HG03575 (cell line): ENCODE measurements at regions not wholly inside any gene's neighbourhood (a gene's known extent, or its start where the extent isn't known, plus 50 kb on each side); places are given as distances from the start of the nearest gene placed in this dataset.

ENCODE experiments used
- ATAC-seq: cut with Tn5 transposase; IDR thresholded peaks from one replicate; pipeline ENCODE4 v1.9.1; 2021; ENCODE audit not compliant: unreplicated experiment, insufficient number of reproducible peaks, low FRiP score; ENCODE audit errors: extremely low read depth

GRCh38 chr11:15509082-15509481 is 394.4 kb downstream of the INSC start:
- ATAC-seq, result no peak

- ATAC-seq, result no peak
Measured at GRCh38 chr11:15519124-15519791, 404.5 kb downstream of the INSC start.

GRCh38 chr11:15519911-15520310 is 405.2 kb downstream of the INSC start:
- no peak for ATAC-seq

DNA sequence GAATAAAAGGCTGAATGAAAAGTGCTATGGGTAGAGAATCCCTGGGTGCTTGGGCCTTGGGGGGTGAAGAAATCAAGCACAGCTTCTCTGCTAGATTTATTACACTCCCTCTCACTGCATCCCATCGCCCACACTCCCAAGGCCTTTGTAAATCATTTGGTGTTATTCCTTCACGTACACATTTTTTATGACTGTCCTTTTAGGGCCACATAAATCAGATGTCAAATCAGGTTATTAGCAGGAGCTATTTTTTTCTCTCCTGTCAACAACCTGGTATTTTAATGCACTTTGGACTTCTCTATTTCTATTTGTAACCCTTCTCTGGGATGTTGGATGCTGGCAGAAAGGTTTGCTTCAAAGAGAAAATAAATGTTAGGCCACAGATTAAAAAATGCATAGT is 408.8 kb downstream of the INSC start:
- no peak for ATAC-seq

GRCh38 chr11:15525582-15525981 is 410.9 kb downstream of the INSC start:
- no peak for ATAC-seq

DNA sequence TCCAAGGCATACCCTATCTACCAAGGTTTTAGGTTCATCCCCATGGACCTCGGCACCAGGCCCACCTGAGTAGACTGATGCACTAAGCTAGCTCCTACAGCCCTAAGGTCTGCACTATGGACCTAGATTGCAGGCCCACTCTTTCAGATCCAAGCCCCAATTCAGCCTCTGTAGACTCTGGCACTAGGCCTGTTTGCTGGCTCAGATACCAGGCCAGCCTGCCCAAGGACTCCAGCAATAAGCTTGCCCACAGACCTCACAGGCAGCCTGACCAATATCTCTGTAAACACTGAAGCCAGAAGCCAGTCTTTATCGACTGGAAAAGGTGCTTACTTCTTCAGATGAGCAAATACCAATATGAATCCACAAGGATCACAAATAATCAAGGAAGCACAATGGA is 411.3 kb downstream of the INSC start:
- ATAC-seq, result no peak

DNA sequence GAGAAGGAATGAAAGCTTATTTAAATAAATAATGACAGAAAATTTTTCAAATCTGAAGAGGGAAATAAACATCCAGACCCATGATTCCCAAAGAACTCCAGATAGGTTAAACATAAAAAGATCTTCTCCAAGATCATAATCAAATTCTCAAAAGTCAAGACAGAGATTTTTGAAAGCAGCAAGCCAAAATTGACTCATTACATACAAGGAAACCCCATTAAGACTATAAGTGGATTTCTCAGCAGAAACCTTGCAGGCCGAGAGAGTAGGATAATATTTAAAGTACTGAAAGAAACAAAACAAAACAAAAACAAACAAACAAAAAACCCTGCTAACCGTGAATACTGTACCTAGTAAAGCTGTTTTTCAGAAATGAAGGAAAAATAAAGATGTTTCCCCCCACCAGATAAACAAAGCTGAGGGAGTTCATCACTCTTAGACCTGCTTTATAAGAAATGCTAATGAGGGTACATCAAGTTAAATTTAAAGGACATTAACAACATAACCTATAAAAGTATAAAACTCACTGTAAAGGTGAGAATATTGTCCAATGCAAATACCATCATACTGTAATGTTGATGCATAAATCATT is 412.2 kb downstream of the INSC start:
- ATAC-seq, result no peak

DNA sequence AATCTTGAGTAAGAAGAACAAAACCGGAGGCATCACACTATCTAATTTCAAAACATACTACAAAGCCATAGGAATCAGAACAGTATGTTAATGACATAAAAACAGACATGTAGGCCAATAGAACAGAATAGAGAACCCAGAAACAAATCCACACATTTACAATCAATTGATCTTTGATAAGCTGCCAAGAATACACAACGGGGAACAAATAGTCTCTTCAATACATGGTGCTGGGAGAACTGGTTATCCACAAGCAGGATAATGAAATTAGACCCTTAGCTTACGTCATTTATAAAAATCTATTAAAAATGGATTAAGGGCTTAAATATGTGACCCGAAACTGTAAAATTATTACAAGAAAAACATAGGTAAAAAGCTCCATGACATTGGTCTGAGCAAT is 417.7 kb downstream of the INSC start:
- no peak for ATAC-seq

DNA sequence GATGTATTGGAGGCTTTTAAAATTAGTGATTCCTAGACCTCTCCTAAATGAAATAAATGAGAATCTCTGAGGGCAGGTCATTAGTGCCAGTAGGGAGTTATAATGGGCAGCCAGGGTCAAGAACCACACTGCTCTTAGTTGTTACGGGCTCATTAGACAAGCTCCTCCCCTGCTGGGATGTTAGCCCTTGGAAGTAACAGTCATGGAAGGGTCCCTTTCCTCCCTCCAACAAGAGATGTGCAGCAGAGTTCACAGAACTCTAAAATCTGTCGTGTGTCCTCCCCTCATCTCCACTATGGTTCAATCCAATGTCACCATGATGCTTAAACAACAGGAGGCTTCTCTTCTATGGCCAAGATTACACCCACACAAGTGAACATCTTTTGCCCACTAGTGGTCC is 419.5 kb downstream of the INSC start:
- ATAC-seq, result no peak

DNA sequence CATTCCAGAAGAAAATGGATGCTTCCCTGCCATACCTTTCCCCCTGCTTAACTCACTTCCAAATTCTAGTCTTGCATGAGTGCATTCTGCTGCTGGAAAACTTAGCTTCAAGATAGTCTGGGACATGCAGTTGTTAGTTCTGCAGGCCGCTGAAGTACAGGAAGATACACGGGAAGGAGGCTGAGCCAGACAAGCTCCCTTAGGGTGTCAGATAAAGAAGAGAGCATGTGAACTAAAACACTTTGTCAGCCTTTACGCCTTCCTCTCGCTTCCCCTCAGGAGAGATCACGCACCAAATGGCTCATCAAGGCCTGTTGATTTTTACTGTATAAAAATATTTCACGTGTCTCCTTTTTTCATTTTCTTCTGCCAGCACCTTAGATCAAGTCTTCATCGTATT is 420.7 kb downstream of the INSC start:
- no peak for ATAC-seq

DNA sequence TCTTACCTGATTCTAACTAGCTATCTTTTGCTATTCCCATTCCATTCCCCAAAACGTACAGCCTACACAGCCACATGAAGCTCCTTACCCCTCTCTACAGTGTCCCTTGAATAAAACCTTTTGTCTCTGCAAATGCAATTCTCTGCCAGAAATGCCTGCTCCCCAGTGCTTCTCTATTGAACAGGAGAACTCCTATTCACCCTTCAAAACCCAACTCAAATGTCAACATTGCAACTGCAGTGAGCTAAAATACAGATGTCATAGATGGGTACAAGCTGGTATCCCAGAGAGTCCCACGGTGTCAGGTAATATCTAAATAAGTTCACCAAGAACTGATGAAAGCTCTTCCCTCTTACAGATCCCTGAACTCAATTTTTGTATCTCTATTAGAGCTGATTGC is 421.7 kb downstream of the INSC start:
- no peak for ATAC-seq

GRCh38 chr11:15539645-15540044 is 424.9 kb downstream of the INSC start:
- no peak for ATAC-seq

- no peak for ATAC-seq
Measured at GRCh38 chr11:15541079-15541478, 426.4 kb downstream of the INSC start.

DNA sequence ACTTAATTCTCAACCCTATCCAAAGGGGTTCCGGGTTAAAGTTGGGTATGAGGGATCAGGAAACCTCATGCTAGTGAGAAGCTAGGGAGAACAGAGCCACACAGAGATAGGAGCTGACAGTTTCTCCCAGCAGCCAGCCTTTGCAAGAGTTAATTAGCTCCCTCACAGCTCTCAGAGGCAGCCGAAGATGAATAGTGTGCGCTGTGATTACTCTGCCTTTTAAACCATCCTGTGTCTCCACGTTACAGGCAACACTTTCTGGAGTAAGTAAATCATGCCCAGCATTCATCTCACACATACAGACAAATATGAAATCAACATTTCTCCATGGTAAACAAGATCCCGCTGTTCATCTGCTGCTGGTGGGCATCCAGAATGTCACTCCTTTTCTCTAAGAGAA is 429.6 kb downstream of the INSC start:
- no peak for ATAC-seq

- ATAC-seq, result no peak
Measured at GRCh38 chr11:15547685-15548084, 433.0 kb downstream of the INSC start.

DNA sequence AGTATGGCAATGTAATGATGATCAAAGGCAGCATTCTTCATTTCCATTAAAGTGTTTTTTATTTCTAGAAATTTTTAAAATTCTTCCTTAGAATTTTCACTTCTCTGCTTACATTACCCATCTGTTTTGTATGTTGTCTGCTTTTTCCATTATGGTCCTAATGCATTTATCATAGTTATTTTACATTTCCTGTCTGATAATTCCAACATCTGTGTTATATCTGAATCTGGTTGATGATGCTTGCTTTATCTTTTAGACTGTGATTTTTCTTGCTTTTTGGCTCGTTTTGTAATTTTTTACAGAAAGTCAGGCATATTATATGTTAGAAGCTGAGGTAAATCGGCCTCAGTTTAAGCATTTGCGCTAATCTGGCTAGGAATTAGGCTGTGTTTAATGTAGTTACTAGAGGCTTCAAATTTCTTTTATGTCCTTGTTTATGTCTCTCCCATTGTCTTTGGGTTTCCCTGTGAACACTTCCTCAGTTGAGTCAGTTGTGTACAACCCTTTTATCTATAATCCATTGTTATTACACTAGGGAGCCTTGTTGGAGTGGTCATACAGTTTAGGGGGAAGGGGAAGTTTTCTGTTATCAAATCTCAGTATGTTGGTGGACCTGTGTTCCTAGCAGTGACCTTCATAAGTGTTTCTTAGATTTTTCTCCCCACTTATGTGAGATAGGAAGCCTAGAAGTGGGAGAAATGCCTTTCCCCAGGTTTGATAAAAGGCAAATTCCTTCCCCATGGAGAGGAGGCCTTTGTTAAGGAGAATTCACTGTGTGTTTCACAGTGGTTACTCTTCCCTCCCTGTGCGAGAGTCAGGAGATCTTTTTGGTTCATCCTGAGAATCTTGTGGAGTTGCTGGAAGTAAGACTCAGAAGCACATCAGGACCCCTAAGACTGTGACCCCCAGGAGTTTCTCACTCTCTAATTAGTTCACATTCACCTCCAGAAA is 437.5 kb downstream of the INSC start:
- ATAC-seq, result no peak

DNA sequence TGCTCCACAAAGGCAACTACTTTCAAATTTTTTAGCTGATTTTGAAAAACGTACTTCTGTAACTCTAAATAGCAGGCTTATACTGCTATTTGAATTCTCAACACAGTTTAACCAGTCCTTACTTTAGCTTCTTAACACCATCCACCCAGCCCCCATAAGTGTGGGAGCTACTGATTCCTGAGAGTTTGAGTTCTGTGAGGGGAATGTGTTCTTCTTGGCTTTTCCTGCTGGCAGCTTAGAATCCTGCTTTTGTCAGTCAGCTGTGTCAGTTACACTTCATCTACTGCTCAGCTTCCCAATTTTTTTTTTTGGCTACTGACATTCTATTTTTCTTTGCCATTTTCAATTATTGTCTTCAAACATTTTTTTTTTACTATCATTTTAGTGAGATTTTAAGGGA is 440.4 kb downstream of the INSC start:
- no peak for ATAC-seq

DNA sequence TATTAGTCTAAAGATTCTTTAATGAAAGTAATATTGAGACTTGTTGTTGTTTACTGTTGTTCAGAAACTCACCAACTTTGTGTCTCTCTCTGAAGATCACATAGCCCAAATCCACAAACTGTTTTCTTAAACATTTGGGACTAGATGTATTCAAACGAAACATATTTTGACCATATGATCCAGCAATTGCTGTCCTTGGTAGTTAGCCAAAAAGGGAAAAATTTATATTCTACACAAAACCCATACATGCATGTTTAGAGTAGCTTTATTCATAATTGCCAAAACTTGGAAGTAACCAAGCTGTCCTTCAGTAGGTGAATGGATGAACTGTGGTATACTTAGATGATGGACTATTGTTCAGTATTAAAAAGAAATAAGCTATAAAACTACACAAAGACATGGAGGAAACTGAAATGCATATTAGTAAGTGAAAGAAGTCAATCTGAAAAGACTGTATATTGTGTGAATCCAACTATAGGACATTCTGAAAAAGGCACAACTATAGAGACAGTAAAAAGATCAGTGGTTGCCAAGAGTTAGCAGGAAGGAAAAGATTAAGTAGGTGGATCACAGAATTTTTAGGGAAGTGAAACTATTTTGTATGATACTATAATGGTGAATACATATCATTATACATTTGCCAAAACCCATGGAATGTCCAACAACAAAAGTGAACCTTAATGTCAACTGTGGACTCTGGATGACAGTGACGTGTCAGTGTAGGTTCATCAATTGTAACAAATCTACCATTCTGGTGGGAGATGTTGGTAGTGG is 442.9 kb downstream of the INSC start:
- ATAC-seq, result no peak

- no peak for ATAC-seq
Measured at GRCh38 chr11:15558513-15559181, 443.9 kb downstream of the INSC start.
